Adrenal gland (tissue), 9 donors: ENCODE measurements at regions not wholly inside any gene's neighbourhood (a gene's known extent, or its start where the extent isn't known, plus 50 kb on each side); places are given as distances from the start of the nearest gene placed in this dataset.

Source experiments
- DNase-seq, 7 donors: peaks; one replicate each; pipeline ENCODE4 v3.0.0-alpha.2; 2019 to 2020
- H3K27ac ChIP-seq, 5 donors: fragments of 200-600 bp; sonication (generic) in 4 of 5; 1 replicate in 3 of 5; 2 replicates in 2 of 5; pipeline versions ENCODE4 v1.5.1 to v1.8.0; 2016 to 2020; ENCODE audit warnings: mild to moderate bottlenecking in 1 of 5
- H3K27me3 ChIP-seq: fragments of 200-600 bp; 2 replicates; pipeline ENCODE4 v1.8.0; 2021
- H3K36me3 ChIP-seq, 2 donors: fragments of 200-600 bp; replicated peaks in 1 of 2; 1 replicate in 1 of 2; 2 replicates in 1 of 2; pipeline versions ENCODE4 v1.5.1 to v1.8.0; 2018 to 2022
- H3K4me1 ChIP-seq, 2 donors: fragments of 200-600 bp; replicated peaks in 1 of 2; 1 replicate in 1 of 2; 2 replicates in 1 of 2; pipeline versions ENCODE4 v1.5.1 to v1.8.0; 2018 to 2021
- H3K4me3 ChIP-seq, 4 donors: fragments of 200-600 bp; sonication (generic) in 3 of 4; one replicate each; pipeline ENCODE4 v1.5.1; 2016 to 2018
- H3K9me3 ChIP-seq, 3 donors: fragments of 200-600 bp; sonication (generic) in 1 of 3; replicated peaks in 1 of 3; 1 replicate in 2 of 3; 2 replicates in 1 of 3; pipeline versions ENCODE4 v1.5.1 to v1.8.0; 2016 to 2021
- POLR2A ChIP-seq, 2 donors: fragments of 450-650 bp; IDR thresholded peaks; one replicate each; pipeline ENCODE4 v1.6.1; 2017; ENCODE audit warnings: antibody characterized with exemption in 2 of 2, mild to moderate bottlenecking in 2 of 2, moderate library complexity in 1 of 2
- WGBS, 4 donors: extraction: QIAGEN DNeasy Blood & Tissue Kit in 2 of 4; methylation state at CpG; one replicate each; pipeline versions ENCODE4 v1.1.5 to v1.1.7; 2013 to 2017; 5-methylcytosine and 5-hydroxymethylcytosine counted together
- intact Hi-C, 2 donors: fragments of 100-400 bp; cut with DNase I; formaldehyde crosslinking; loops; one replicate each; pipeline versions ENCODE4 v1.14.1 to v1.15.0; 2022 to 2023
- TF ChIP-seq, protein P1 (sequence below), 6 experiments: fragments of 450-650 bp in 4 of 6; fragments of 200-600 bp in 2 of 6; sonication (generic) in 1 of 6; IDR thresholded peaks; 1 replicate in 5 of 6; 2 replicates in 1 of 6; pipeline versions ENCODE4 v1.5.1 to v1.8.0; 2016 to 2021; ENCODE audit warnings: antibody characterized with exemption in 6 of 6, mild to moderate bottlenecking in 2 of 6, moderate library complexity in 1 of 6
- donor health status: healthy with polysubstance abuse.
- donor health status: Bipolar disorder and iron deficiency.
- donor health status: DM: yes; HTN: yes; CAD: no.
- donor health status: DM: no; HTN: no; CAD: no.
- donor health status: DM: no; HTN: no; CAD: no.

DNA sequence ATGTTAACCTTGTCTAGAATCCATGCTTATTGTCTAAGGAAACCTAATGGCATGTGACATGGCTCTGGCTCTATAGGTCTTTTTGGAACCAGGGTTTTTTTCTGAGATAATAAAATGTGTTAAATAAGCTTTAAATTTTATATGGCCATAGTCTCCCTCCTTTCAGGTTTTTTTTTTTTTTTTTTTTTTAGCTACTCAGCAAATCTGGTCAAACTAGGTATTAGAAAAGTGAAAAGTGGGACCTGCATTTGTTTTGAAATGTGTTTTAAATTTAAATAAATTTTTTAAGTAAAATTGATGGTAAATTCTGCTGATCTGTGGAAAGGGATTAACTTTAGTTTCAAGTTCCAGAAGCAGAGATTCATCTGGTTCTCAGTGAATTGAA is 52.1 kb upstream of the NANOGP8 start:
- no peak overlapping the region for H3K27ac ChIP-seq
- no peak for DNase-seq
- TF ChIP-seq POLR2A (IDR thresholded peaks at IDR 0.05) = no peak
- TF ChIP-seq, protein P1, sequence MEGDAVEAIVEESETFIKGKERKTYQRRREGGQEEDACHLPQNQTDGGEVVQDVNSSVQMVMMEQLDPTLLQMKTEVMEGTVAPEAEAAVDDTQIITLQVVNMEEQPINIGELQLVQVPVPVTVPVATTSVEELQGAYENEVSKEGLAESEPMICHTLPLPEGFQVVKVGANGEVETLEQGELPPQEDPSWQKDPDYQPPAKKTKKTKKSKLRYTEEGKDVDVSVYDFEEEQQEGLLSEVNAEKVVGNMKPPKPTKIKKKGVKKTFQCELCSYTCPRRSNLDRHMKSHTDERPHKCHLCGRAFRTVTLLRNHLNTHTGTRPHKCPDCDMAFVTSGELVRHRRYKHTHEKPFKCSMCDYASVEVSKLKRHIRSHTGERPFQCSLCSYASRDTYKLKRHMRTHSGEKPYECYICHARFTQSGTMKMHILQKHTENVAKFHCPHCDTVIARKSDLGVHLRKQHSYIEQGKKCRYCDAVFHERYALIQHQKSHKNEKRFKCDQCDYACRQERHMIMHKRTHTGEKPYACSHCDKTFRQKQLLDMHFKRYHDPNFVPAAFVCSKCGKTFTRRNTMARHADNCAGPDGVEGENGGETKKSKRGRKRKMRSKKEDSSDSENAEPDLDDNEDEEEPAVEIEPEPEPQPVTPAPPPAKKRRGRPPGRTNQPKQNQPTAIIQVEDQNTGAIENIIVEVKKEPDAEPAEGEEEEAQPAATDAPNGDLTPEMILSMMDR (IDR thresholded peaks at IDR 0.05) = no peak
- no peak overlapping the region for H3K4me3 ChIP-seq
- H3K4me1 ChIP-seq = no peaks in the 10 kb centered on the region
- intact Hi-C loops = no loop called here
- no peaks in the 10 kb centered on the region for H3K36me3 ChIP-seq
- H3K27me3 ChIP-seq = no peaks in the 10 kb centered on the region
- no peaks in the 10 kb centered on the region for H3K9me3 ChIP-seq

DNA sequence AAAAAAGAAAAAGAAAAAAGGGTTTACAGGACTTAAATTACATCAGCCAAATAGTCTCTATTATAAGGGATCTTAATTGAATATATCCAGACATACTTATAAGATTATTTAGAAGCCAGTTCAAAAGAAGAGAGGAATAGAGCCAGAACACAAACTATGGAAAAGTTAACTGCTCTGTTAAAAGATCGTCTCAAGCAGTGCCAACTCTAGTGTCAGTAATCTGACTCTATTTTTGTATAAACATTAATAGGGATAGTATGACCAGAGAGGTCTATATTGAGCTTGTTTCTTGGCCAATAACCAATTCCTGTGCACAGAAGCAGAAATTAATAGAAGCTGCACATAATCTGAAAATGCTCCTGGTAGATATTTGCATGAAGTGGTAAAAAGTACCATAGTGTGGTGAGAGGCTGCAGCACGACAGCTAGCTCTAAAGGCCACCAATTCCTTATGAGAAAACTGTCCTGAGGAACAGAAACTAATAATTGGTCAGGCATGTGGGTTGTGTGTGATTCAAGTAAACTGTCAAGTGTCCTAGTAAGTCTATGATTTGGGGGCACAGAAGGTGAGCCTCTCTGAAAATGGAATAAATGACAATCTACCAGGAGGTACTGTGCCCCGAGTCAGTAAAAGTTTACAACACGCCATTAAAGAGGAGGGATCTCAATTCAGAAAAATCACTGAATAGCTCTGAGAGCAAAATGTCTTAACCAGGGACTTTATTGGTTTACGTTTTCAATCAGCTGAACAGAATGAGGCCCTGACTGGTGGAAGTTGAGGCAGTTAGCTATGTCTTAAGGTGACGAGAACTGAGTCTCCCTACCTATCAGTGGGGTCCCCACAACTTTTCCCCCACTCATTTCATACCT is 51.5 kb upstream of the NANOGP8 start:
- TF ChIP-seq, protein P1 (IDR thresholded peaks at IDR 0.05) = no peak
- no peak for TF ChIP-seq POLR2A (IDR thresholded peaks at IDR 0.05)
- 86 to 91% (median 89%) methylated on average over 6 of the region's 6 CpGs for WGBS, 4 donors
- no peaks in the 10 kb centered on the region for H3K27me3 ChIP-seq
- H3K36me3 ChIP-seq = no peaks in the 10 kb centered on the region
- intact Hi-C loops = no loop called here
- DNase-seq = no peak
- H3K27ac ChIP-seq = no peak overlapping the region
- H3K4me3 ChIP-seq = no peak overlapping the region
- H3K4me1 ChIP-seq = no peaks in the 10 kb centered on the region
- no peaks in the 10 kb centered on the region for H3K9me3 ChIP-seq
